ENCODE measurements at regions not wholly inside any gene's neighbourhood (a gene's known extent, or its start where the extent isn't known, plus 50 kb on each side); places are given as distances from the start of the nearest gene placed in this dataset.

GRCh38 chr12:59119676-59120075 is 199.4 kb upstream of the LRIG3 start:
- TF ChIP-seq CTCF (IDR thresholded peaks at IDR 0.05) (no peak), SIN3A (IDR thresholded peaks at IDR 0.05; ENCODE audit: borderline replicate concordance, insufficient read depth, low read depth, low read length) (no peak), POLR2AphosphoS5 (IDR thresholded peaks at IDR 0.05; ENCODE audit: low read depth, low read length) (no peak), REST (IDR thresholded peaks at IDR 0.05; ENCODE audit: insufficient read depth in 1 of 2, low read depth in 2 of 2, low read length in 1 of 2) (no peak)
